ENCODE measurements at regions not wholly inside any gene's neighbourhood (a gene's known extent, or its start where the extent isn't known, plus 50 kb on each side); places are given as distances from the start of the nearest gene placed in this dataset.

GRCh38 chr12:77225373-77225772, 160.0 kb upstream of the E2F7 start:
- H3K4me1 ChIP-seq (ENCODE audit: control insufficient read depth in 1 of 2, insufficient read depth in 2 of 2, low read depth in 1 of 2, low read length in 1 of 2): peaks cover 3 to 5% of the 10 kb centered on the region in 2 experiments; a peak in 2 of 4 replicates
- H4K20me1 ChIP-seq (ENCODE audit: insufficient read depth): no peaks in the 10 kb centered on the region
- no peak overlapping the region for H3K27ac ChIP-seq (ENCODE audit: low read depth in 2 of 2, low read length in 1 of 2)
- no peak overlapping the region for H3K4me2 ChIP-seq
- H3K4me3 ChIP-seq (ENCODE audit: low read depth in 2 of 2, low read length in 1 of 2): no peak overlapping the region
- ChIA-PET CTCF (no interaction called here), POLR2A (no interaction called here)
- no peak for DNase-seq
- H2AFZ ChIP-seq (ENCODE audit: low read depth): no peak overlapping the region
- H3K9me3 ChIP-seq: no peaks in the 10 kb centered on the region
- no peaks in the 10 kb centered on the region for H3K9me2 ChIP-seq
- H3F3A ChIP-seq (replicated peaks; ENCODE audit: insufficient read depth): peaks cover 12% of the 10 kb centered on the region
- H3K79me2 ChIP-seq (ENCODE audit: insufficient read depth): no peaks in the 10 kb centered on the region
- H3K9ac ChIP-seq: no peak overlapping the region
- WGBS (ENCODE audit: low lambda C conversion rate): 77% methylated on average over 4 of the region's 4 CpGs
- TF ChIP-seq FOXM1 (IDR thresholded peaks at IDR 0.05; ENCODE audit: low read depth) (no peak), REST (IDR thresholded peaks at IDR 0.05; ENCODE audit: low read depth, low read length) (no peak), EP300 (IDR thresholded peaks at IDR 0.05; ENCODE audit: borderline replicate concordance in 1 of 2, low read depth in 1 of 2, low read length in 1 of 2) (no peak), TAF1 (IDR thresholded peaks at IDR 0.05; ENCODE audit: borderline replicate concordance, low read depth, low read length) (no peak), GABPA (IDR thresholded peaks at IDR 0.05; ENCODE audit: low read depth) (no peak), RCOR1 (IDR thresholded peaks at IDR 0.05; ENCODE audit: low read length) (no peak), NFIC (IDR thresholded peaks at IDR 0.05; ENCODE audit: borderline replicate concordance) (no peak), YY1 (IDR thresholded peaks at IDR 0.05; ENCODE audit: low read depth) (no peak), NRF1 (IDR thresholded peaks at IDR 0.05; ENCODE audit: low read depth, low read length) (no peak), RFX5 (IDR thresholded peaks at IDR 0.05; ENCODE audit: low read length) (no peak), TCF12 (IDR thresholded peaks at IDR 0.05) (no peak), SMC3 (IDR thresholded peaks at IDR 0.05; ENCODE audit: low read depth, low read length) (no peak), FOSL2 (IDR thresholded peaks at IDR 0.05; ENCODE audit: borderline replicate concordance, low read depth) (no peak), MEF2A (IDR thresholded peaks at IDR 0.05; ENCODE audit: borderline replicate concordance, low read depth) (no peak), CHD2 (IDR thresholded peaks at IDR 0.05; ENCODE audit: low read length, partially characterized antibody) (no peak), MXI1 (IDR thresholded peaks at IDR 0.05; ENCODE audit: low read depth, low read length) (no peak), RXRA (IDR thresholded peaks at IDR 0.05; ENCODE audit: borderline replicate concordance, low read depth) (no peak), GATA2 (CRISPR knock-in tag; IDR thresholded peaks at IDR 0.05) (no peak)
- H3K27me3 ChIP-seq (ENCODE audit: insufficient read depth): no peaks in the 10 kb centered on the region
- no peaks in the 10 kb centered on the region for H3K36me3 ChIP-seq (replicated peaks in 1 of 2; ENCODE audit: control insufficient read depth in 1 of 2, insufficient read depth in 2 of 2, low read length in 1 of 2)
